ENCODE measurements at regions not wholly inside any gene's neighbourhood (a gene's known extent, or its start where the extent isn't known, plus 50 kb on each side); places are given as distances from the start of the nearest gene placed in this dataset.
"Not testable (repeated sequence)": the region's sequence is repeated elsewhere in the genome, so short reads cannot be mapped to it uniquely, and the experiment has no call there.

- in situ Hi-C loops (cut with HindIII; ENCODE audit: low sequenced_read_pairs): no loop called here
- no peak for DNase-seq (ENCODE audit: low spot score)
Observed at GRCh38 chr17:77329741-77330531, 189.2 kb downstream of the SEC14L1 start.

- DNase-seq (ENCODE audit: low spot score): no peak
Observed at GRCh38 chr17:77330602-77331081, 189.9 kb downstream of the SEC14L1 start.

GRCh38 chr17:77331301-77331864, 190.6 kb downstream of the SEC14L1 start:
- DNase-seq (ENCODE audit: low spot score): peak; percentile 92
- in situ Hi-C loops (cut with HindIII; ENCODE audit: low sequenced_read_pairs): no loop called here

More at GRCh38 chr17:77330602-77331081, 189.9 kb downstream of the SEC14L1 start:
- in situ Hi-C loops (cut with HindIII; ENCODE audit: low sequenced_read_pairs): no loop called here

- DNase-seq (ENCODE audit: low spot score): no peak
- in situ Hi-C loops (cut with HindIII; ENCODE audit: low sequenced_read_pairs): no loop called here
Observed at GRCh38 chr17:77332034-77332971, 191.5 kb downstream of the SEC14L1 start.

- no peak for DNase-seq (ENCODE audit: low spot score)
- in situ Hi-C loops (cut with HindIII; ENCODE audit: low sequenced_read_pairs): no loop called here
Observed at GRCh38 chr17:77332981-77333685, 192.4 kb downstream of the SEC14L1 start.

- DNase-seq (ENCODE audit: low spot score): no peak
- in situ Hi-C loops (cut with HindIII; ENCODE audit: low sequenced_read_pairs): no loop called here
Observed at GRCh38 chr17:77337150-77337549, 196.4 kb downstream of the SEC14L1 start.

- no peak for DNase-seq (ENCODE audit: low spot score)
- in situ Hi-C loops (cut with HindIII; ENCODE audit: low sequenced_read_pairs): no loop called here
Observed at GRCh38 chr17:77341069-77341541, 200.3 kb downstream of the SEC14L1 start.

GRCh38 chr17:77342656-77342990, 201.9 kb downstream of the SEC14L1 start:
- in situ Hi-C loops (cut with HindIII; ENCODE audit: low sequenced_read_pairs); DNase-seq (ENCODE audit: low spot score): not testable (repeated sequence)

- in situ Hi-C loops (cut with HindIII; ENCODE audit: low sequenced_read_pairs): no loop called here
- DNase-seq (ENCODE audit: low spot score): no peak
Observed at GRCh38 chr17:77343031-77343800, 202.4 kb downstream of the SEC14L1 start.

- in situ Hi-C loops (cut with HindIII; ENCODE audit: low sequenced_read_pairs): no loop called here
- no peak for DNase-seq (ENCODE audit: low spot score)
Observed at GRCh38 chr17:77344038-77344437, 203.3 kb downstream of the SEC14L1 start.

- in situ Hi-C loops (cut with HindIII; ENCODE audit: low sequenced_read_pairs): no loop called here
- no peak for DNase-seq (ENCODE audit: low spot score)
Observed at GRCh38 chr17:77345260-77345910, 204.6 kb downstream of the SEC14L1 start.

GRCh38 chr17:77346765-77347164, 206.0 kb downstream of the SEC14L1 start:
- in situ Hi-C loops (cut with HindIII; ENCODE audit: low sequenced_read_pairs): no loop called here
- no peak for DNase-seq (ENCODE audit: low spot score)

- in situ Hi-C loops (cut with HindIII; ENCODE audit: low sequenced_read_pairs): no loop called here
- DNase-seq (ENCODE audit: low spot score): no peak
Observed at GRCh38 chr17:77347544-77347943, 206.8 kb downstream of the SEC14L1 start.

GRCh38 chr17:77349976-77350830, 209.4 kb downstream of the SEC14L1 start:
- in situ Hi-C loops (cut with HindIII; ENCODE audit: low sequenced_read_pairs): no loop called here
- no peak for DNase-seq (ENCODE audit: low spot score)

- in situ Hi-C loops (cut with HindIII; ENCODE audit: low sequenced_read_pairs): no loop called here
- no peak for DNase-seq (ENCODE audit: low spot score)
Observed at GRCh38 chr17:77352441-77352840, 211.7 kb downstream of the SEC14L1 start.

- in situ Hi-C loops (cut with HindIII; ENCODE audit: low sequenced_read_pairs): no loop called here
- no peak for DNase-seq (ENCODE audit: low spot score)
Observed at GRCh38 chr17:77352996-77353395, 212.2 kb downstream of the SEC14L1 start.

Measured in G401 (cell line).